H9 (cell line): ENCODE measurements at regions not wholly inside any gene's neighbourhood (a gene's known extent, or its start where the extent isn't known, plus 50 kb on each side); places are given as distances from the start of the nearest gene placed in this dataset.

Source experiments
- DNase-seq: peaks from one replicate; pipeline ENCODE4 v3.0.0-alpha.2; 2017
- H2AFZ ChIP-seq: one replicate; pipeline ENCODE4 v1.6.1; 2013; ENCODE audit warnings: mild to moderate bottlenecking, low read length, control low read depth, moderate library complexity
- H2AK5ac ChIP-seq: 2 replicates; pipeline ENCODE4 v1.6.1; 2013; ENCODE audit warnings: low read length, control low read depth, mixed read lengths; ENCODE audit not compliant: insufficient read length
- H2BK120ac ChIP-seq: one replicate; pipeline ENCODE4 v1.6.1; 2013; ENCODE audit warnings: low read depth, mild to moderate bottlenecking, low read length, control low read depth, inconsistent platforms; ENCODE audit not compliant: poor library complexity, severe bottlenecking
- H2BK12ac ChIP-seq: 2 replicates; pipeline ENCODE4 v1.6.1; 2013; ENCODE audit warnings: low read length, control low read depth, mixed read lengths, low read depth; ENCODE audit not compliant: insufficient read length
- H2BK15ac ChIP-seq: 2 replicates; pipeline ENCODE4 v1.6.1; 2013; ENCODE audit warnings: low read depth, low read length, control low read depth
- H2BK20ac ChIP-seq: one replicate; pipeline ENCODE4 v1.6.1; 2013; ENCODE audit warnings: low read depth, mild to moderate bottlenecking, low read length, control low read depth, inconsistent platforms; ENCODE audit not compliant: poor library complexity, severe bottlenecking
- H2BK5ac ChIP-seq: 2 replicates; pipeline ENCODE4 v1.6.1; 2013; ENCODE audit warnings: low read length, control low read depth, mixed read lengths; ENCODE audit not compliant: insufficient read length
- H3K14ac ChIP-seq: 2 replicates; pipeline ENCODE4 v1.6.1; 2013; ENCODE audit warnings: low read length, control low read depth; ENCODE audit not compliant: insufficient read depth
- H3K18ac ChIP-seq: 2 replicates; pipeline ENCODE4 v1.6.1; 2013; ENCODE audit warnings: low read depth, mild to moderate bottlenecking, mixed read lengths, low read length, control low read depth; ENCODE audit not compliant: insufficient read length
- H3K23ac ChIP-seq: 2 replicates; pipeline ENCODE4 v1.6.1; 2013; ENCODE audit warnings: low read length, control low read depth, mixed read lengths, low read depth; ENCODE audit not compliant: insufficient read length
- H3K23me2 ChIP-seq: 2 replicates; pipeline ENCODE4 v1.6.1; 2013; ENCODE audit warnings: low read depth, mild to moderate bottlenecking, mixed read lengths, low read length, control low read depth; ENCODE audit not compliant: insufficient read length, poor library complexity, severe bottlenecking
- H3K27ac ChIP-seq: 2 replicates; pipeline ENCODE4 v1.5.1; 2013; ENCODE audit warnings: low read length, control low read depth, mixed read lengths, low read depth; ENCODE audit not compliant: insufficient read length
- H3K27me3 ChIP-seq: 2 replicates; pipeline ENCODE4 v1.6.1; 2013; ENCODE audit warnings: low read length, control low read depth, inconsistent platforms; ENCODE audit not compliant: insufficient read depth
- H3K4ac ChIP-seq: 2 replicates; pipeline ENCODE4 v1.6.1; 2013; ENCODE audit warnings: low read depth, mild to moderate bottlenecking, control low read depth, inconsistent platforms, low read length, moderate library complexity
- H3K4me1 ChIP-seq: 2 replicates; pipeline ENCODE4 v1.6.1; 2013; ENCODE audit warnings: low read length, control low read depth, inconsistent platforms; ENCODE audit not compliant: insufficient read depth
- H3K4me2 ChIP-seq: 2 replicates; pipeline ENCODE4 v1.6.1; 2013; ENCODE audit warnings: low read length, control low read depth, mixed read lengths; ENCODE audit not compliant: insufficient read length, insufficient read depth
- H3K56ac ChIP-seq: 2 replicates; pipeline ENCODE4 v1.6.1; 2013; ENCODE audit warnings: low read depth, mild to moderate bottlenecking, mixed read lengths, low read length, control low read depth; ENCODE audit not compliant: insufficient read length
- H3K79me1 ChIP-seq: 2 replicates; pipeline ENCODE4 v1.6.1; 2013; ENCODE audit warnings: low read depth, mild to moderate bottlenecking, moderate library complexity, low read length, control low read depth, inconsistent platforms; ENCODE audit not compliant: insufficient read depth, poor library complexity, severe bottlenecking
- H3K79me2 ChIP-seq: 2 replicates; pipeline ENCODE4 v1.6.1; 2013; ENCODE audit warnings: low read length, control low read depth, inconsistent platforms; ENCODE audit not compliant: insufficient read depth
- H3K9ac ChIP-seq: 2 replicates; pipeline ENCODE4 v1.6.1; 2013; ENCODE audit warnings: low read length, control low read depth, mixed read lengths; ENCODE audit not compliant: insufficient read length; ENCODE audit errors: extremely low read depth
- H3K9me3 ChIP-seq: one replicate; pipeline ENCODE4 v1.6.1; 2013; ENCODE audit warnings: low read depth, low read length, inconsistent platforms; ENCODE audit not compliant: control insufficient read depth
- H3T11ph ChIP-seq: one replicate; pipeline ENCODE4 v1.6.1; 2013; ENCODE audit warnings: mild to moderate bottlenecking, low read length, control low read depth, inconsistent platforms
- H4K20me1 ChIP-seq: one replicate; pipeline ENCODE4 v1.6.1; 2013; ENCODE audit not compliant: control insufficient read depth, insufficient read length, insufficient read depth
- H4K5ac ChIP-seq: 2 replicates; pipeline ENCODE4 v1.6.1; 2013; ENCODE audit warnings: low read depth, mild to moderate bottlenecking, mixed read lengths, low read length, control low read depth; ENCODE audit not compliant: insufficient read length
- H4K8ac ChIP-seq: replicated peaks from 2 replicates; pipeline ENCODE4 v1.6.1; 2013; ENCODE audit warnings: low read length, control low read depth, mixed read lengths, low read depth; ENCODE audit not compliant: insufficient read length
- H4K91ac ChIP-seq: 2 replicates; pipeline ENCODE4 v1.6.1; 2013; ENCODE audit warnings: low read depth, mild to moderate bottlenecking, moderate library complexity, mixed read lengths, low read length, control low read depth; ENCODE audit not compliant: insufficient read length
- H3K27ac Mint-ChIP-seq, 3 experiments: 2 replicates in 2 of 3; 3 replicates in 1 of 3; pipeline ENCODE4 v1.8.0; 2020 to 2021; ENCODE audit warnings: mixed read lengths in 3 of 3, mild to moderate bottlenecking in 1 of 3, moderate library complexity in 1 of 3
- H3K27me3 Mint-ChIP-seq: 2 replicates; pipeline ENCODE4 v1.8.0; 2021; ENCODE audit warnings: low read depth, mild to moderate bottlenecking, moderate library complexity, mixed read lengths
- H3K36me3 Mint-ChIP-seq, 3 experiments: 2 replicates in 2 of 3; 3 replicates in 1 of 3; pipeline ENCODE4 v1.8.0; 2020 to 2021; ENCODE audit warnings: low read depth in 3 of 3, mixed read lengths in 3 of 3; ENCODE audit not compliant: insufficient read depth in 1 of 3
- H3K4me1 Mint-ChIP-seq, 2 experiments: 2 replicates each; pipeline ENCODE4 v1.8.0; 2020; ENCODE audit warnings: mixed read lengths in 2 of 2
- H3K4me3 Mint-ChIP-seq, 2 experiments: 2 replicates in 1 of 2; 3 replicates in 1 of 2; pipeline ENCODE4 v1.8.0; 2020 to 2021; ENCODE audit warnings: mild to moderate bottlenecking in 2 of 2, mixed read lengths in 2 of 2, moderate library complexity in 1 of 2
- H3K9me3 Mint-ChIP-seq, 2 experiments: 2 replicates in 1 of 2; 3 replicates in 1 of 2; pipeline ENCODE4 v1.8.0; 2020; ENCODE audit warnings: mild to moderate bottlenecking in 2 of 2, mixed read lengths in 2 of 2, moderate library complexity in 1 of 2
- CTCF ChIP-seq: fragments of 200-600 bp; sonication (generic); conservative IDR thresholded peaks from 3 replicates; pipeline ENCODE4 v1.8.0; 2021; ENCODE audit warnings: antibody characterized with exemption, mild to moderate bottlenecking
- WGBS: extraction: QIAGEN DNeasy Blood & Tissue Kit; methylation state at CpG from one replicate; pipeline ENCODE4 v1.1.7; 2013; ENCODE audit warnings: missing lambda C conversion rate, low lambda C conversion rate, mixed read lengths; ENCODE audit not compliant: insufficient read length; ENCODE audit errors: extremely low coverage; 5-methylcytosine and 5-hydroxymethylcytosine counted together

DNA sequence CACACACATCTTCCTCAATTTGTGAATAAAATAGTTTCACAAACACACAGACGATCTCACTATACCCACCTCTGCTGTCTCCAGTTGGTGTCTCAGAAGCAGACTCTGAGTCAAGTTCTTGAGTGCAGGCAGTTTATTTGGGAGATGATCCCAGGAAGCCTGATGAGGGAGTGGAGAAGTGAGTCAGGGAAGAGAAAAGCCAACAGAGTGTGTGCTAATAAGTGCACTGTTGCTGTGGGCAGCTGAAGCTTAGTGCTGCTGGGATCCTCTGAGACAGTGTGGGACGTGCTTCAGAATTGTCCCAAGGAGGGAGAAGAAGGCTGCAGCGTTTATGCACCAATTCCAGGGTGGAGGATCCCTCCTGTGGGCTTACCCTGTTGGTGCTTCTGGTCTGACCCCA, 423.2 kb upstream of the C16orf82 start:
- H3K23me2 ChIP-seq: no peaks in the 10 kb centered on the region
- no peak overlapping the region for H3T11ph ChIP-seq
- H3K14ac ChIP-seq: no peak overlapping the region
- no peak overlapping the region for H3K4me2 ChIP-seq
- H3K79me2 ChIP-seq: no peaks in the 10 kb centered on the region
- no peak overlapping the region for H2BK5ac ChIP-seq
- Mint-ChIP-seq H3K4me3 (no peak overlapping the region), H3K27me3 (peaks cover 8% of the 10 kb centered on the region), H3K9me3 (peaks cover 0 to 2% of the 10 kb centered on the region in 2 experiments; a peak in 1 of 5 replicates), H3K27ac (no peak overlapping the region), H3K4me1 (peaks cover 9 to 14% of the 10 kb centered on the region in 2 experiments), H3K36me3 (no peaks in the 10 kb centered on the region)
- H3K56ac ChIP-seq: no peak overlapping the region
- no CpG with 5 or more reads among the region's 3 CpGs for WGBS
- no peak overlapping the region for H2BK20ac ChIP-seq
- no peaks in the 10 kb centered on the region for H3K9me3 ChIP-seq
- no peaks in the 10 kb centered on the region for H3K4me1 ChIP-seq
- no peak overlapping the region for H3K4ac ChIP-seq
- no peak overlapping the region for H3K9ac ChIP-seq
- H3K23ac ChIP-seq: no peak overlapping the region
- H4K8ac ChIP-seq: no peak overlapping the region
- no peak for TF ChIP-seq CTCF
- no peak overlapping the region for H2AK5ac ChIP-seq
- H3K79me1 ChIP-seq: no peaks in the 10 kb centered on the region
- H4K91ac ChIP-seq: no peak overlapping the region
- no peak for DNase-seq
- H3K27me3 ChIP-seq: no peaks in the 10 kb centered on the region
- H2AFZ ChIP-seq: no peak overlapping the region
- no peak overlapping the region for H2BK120ac ChIP-seq
- H2BK12ac ChIP-seq: no peak overlapping the region
- H4K5ac ChIP-seq: no peak overlapping the region
- H4K20me1 ChIP-seq: no peaks in the 10 kb centered on the region
- no peak overlapping the region for H3K27ac ChIP-seq
- H2BK15ac ChIP-seq: no peak overlapping the region
- no peak overlapping the region for H3K18ac ChIP-seq
